Tibial nerve (tissue), 4 donors: ENCODE measurements at regions not wholly inside any gene's neighbourhood (a gene's known extent, or its start where the extent isn't known, plus 50 kb on each side); places are given as distances from the start of the nearest gene placed in this dataset.
"Not testable (repeated sequence)": the region's sequence is repeated elsewhere in the genome, so short reads cannot be mapped to it uniquely, and the experiment has no call there.

Source experiments
- EP300 ChIP-seq, 2 donors: sonication (generic); formaldehyde crosslinking; IDR thresholded peaks; one replicate each; pipeline ENCODE4 v1.6.1; 2017; ENCODE audit warnings: antibody characterized with exemption in 2 of 2, mild to moderate bottlenecking in 1 of 2
- POLR2A ChIP-seq, 2 donors: fragments of 450-650 bp; IDR thresholded peaks; one replicate each; pipeline ENCODE4 v1.6.1; 2017; ENCODE audit warnings: antibody characterized with exemption in 2 of 2, mild to moderate bottlenecking in 2 of 2, moderate library complexity in 2 of 2
- TF ChIP-seq, protein P1 (sequence below), 5 experiments: fragments of 200-600 bp in 3 of 5; fragments of 450-650 bp in 2 of 5; sonication (generic) in 3 of 5; IDR thresholded peaks; one replicate each; pipeline ENCODE4 v1.5.1; 2016 to 2019; ENCODE audit warnings: antibody characterized with exemption in 5 of 5, mild to moderate bottlenecking in 3 of 5, moderate library complexity in 2 of 5

DNA sequence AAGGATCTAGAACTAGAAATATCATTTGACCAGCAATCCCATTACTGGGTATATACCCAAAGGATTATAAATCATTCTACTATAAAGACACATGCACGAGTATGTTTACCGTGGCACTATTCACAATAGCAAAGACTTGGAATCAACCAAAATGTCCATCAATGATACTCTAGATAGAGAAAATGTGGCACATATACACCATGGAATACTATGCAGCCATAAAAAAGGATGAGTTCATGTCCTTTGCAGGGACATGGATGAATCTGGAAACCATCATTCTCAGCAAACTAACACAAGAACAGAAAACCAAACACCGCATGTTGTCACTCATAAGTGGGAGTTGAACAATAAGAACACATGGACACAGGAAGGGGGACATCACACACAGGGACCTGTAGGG lies 167.5 kb upstream of the PLN start:
- TF ChIP-seq, protein P1, sequence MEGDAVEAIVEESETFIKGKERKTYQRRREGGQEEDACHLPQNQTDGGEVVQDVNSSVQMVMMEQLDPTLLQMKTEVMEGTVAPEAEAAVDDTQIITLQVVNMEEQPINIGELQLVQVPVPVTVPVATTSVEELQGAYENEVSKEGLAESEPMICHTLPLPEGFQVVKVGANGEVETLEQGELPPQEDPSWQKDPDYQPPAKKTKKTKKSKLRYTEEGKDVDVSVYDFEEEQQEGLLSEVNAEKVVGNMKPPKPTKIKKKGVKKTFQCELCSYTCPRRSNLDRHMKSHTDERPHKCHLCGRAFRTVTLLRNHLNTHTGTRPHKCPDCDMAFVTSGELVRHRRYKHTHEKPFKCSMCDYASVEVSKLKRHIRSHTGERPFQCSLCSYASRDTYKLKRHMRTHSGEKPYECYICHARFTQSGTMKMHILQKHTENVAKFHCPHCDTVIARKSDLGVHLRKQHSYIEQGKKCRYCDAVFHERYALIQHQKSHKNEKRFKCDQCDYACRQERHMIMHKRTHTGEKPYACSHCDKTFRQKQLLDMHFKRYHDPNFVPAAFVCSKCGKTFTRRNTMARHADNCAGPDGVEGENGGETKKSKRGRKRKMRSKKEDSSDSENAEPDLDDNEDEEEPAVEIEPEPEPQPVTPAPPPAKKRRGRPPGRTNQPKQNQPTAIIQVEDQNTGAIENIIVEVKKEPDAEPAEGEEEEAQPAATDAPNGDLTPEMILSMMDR (IDR thresholded peaks at IDR 0.05): not testable (repeated sequence)
- TF ChIP-seq POLR2A, EP300 (IDR thresholded peaks at IDR 0.05): not testable (repeated sequence)
